Endothelial cell of umbilical vein (primary cell): ENCODE measurements at regions not wholly inside any gene's neighbourhood (a gene's known extent, or its start where the extent isn't known, plus 50 kb on each side); places are given as distances from the start of the nearest gene placed in this dataset.

Source experiments
- EZH2 ChIP-seq: IDR thresholded peaks from 2 replicates; pipeline ENCODE4 v1.6.1; 2012; ENCODE audit warnings: borderline replicate concordance, low read depth, mild to moderate bottlenecking, moderate library complexity, low read length, inconsistent platforms; ENCODE audit not compliant: severe bottlenecking
- GATA2 ChIP-seq: IDR thresholded peaks from 2 replicates; pipeline ENCODE4 v1.7.0; 2011; ENCODE audit warnings: low read depth, mild to moderate bottlenecking, moderate library complexity, mixed read lengths, low read length; ENCODE audit not compliant: insufficient read length, insufficient read depth
- POLR2A ChIP-seq: IDR thresholded peaks from 2 replicates; pipeline ENCODE4 v1.6.1; 2012; ENCODE audit warnings: low read depth, mild to moderate bottlenecking, control low read depth, low read length

- TF ChIP-seq POLR2A (no peak), EZH2 (no peak), GATA2 (no peak)
Measured at GRCh38 chr2:107595749-107596148, 230.9 kb upstream of the RGPD4 start.
